CD14-positive monocyte (primary cell): ENCODE measurements at regions not wholly inside any gene's neighbourhood (a gene's known extent, or its start where the extent isn't known, plus 50 kb on each side); places are given as distances from the start of the nearest gene placed in this dataset.

Experiments
- DNase-seq, 3 donors: peaks; one replicate each; pipeline ENCODE4 v3.0.0-alpha.2; 2011 to 2022
- H2AFZ ChIP-seq: 2 replicates; pipeline ENCODE4 v1.6.0; 2012; ENCODE audit warnings: mild to moderate bottlenecking, low read depth, low read length, inconsistent platforms; ENCODE audit not compliant: insufficient read depth, poor library complexity, severe bottlenecking
- H3K27ac ChIP-seq, 2 donors: 1 replicate in 1 of 2; 2 replicates in 1 of 2; pipeline ENCODE4 v1.5.1; 2012 to 2013; ENCODE audit warnings: low read length in 2 of 2, control low read depth in 1 of 2, inconsistent platforms in 1 of 2, low read depth in 1 of 2, mild to moderate bottlenecking in 1 of 2
- H3K27me3 ChIP-seq, 2 donors: one replicate each; pipeline versions ENCODE4 v1.6.0 to v1.6.1; 2011 to 2013; ENCODE audit warnings: low read length in 2 of 2; ENCODE audit not compliant: control insufficient read depth in 2 of 2, insufficient read depth in 2 of 2
- H3K36me3 ChIP-seq, 2 donors: replicated peaks in 1 of 2; 1 replicate in 1 of 2; 2 replicates in 1 of 2; pipeline versions ENCODE4 v1.5.1 to v1.6.1; 2012 to 2013; ENCODE audit warnings: low read length in 2 of 2, control low read depth in 1 of 2, inconsistent platforms in 1 of 2, mild to moderate bottlenecking in 1 of 2; ENCODE audit not compliant: insufficient read depth in 2 of 2, control insufficient read depth in 1 of 2
- H3K4me1 ChIP-seq, 2 donors: 1 replicate in 1 of 2; 2 replicates in 1 of 2; pipeline versions ENCODE4 v1.5.1 to v1.6.1; 2012 to 2013; ENCODE audit warnings: low read length in 2 of 2, control low read depth in 1 of 2, inconsistent platforms in 1 of 2, mild to moderate bottlenecking in 1 of 2, moderate library complexity in 1 of 2; ENCODE audit not compliant: insufficient read depth in 2 of 2, control insufficient read depth in 1 of 2
- H3K4me2 ChIP-seq: replicated peaks from 2 replicates; pipeline ENCODE3; 2012; ENCODE audit warnings: low read length, moderate library complexity, mild to moderate bottlenecking; ENCODE audit not compliant: poor library complexity, severe bottlenecking; ENCODE audit errors: extremely low read depth
- H3K4me3 ChIP-seq, 3 experiments: fragments of 200-600 bp in 1 of 3; sonication (generic) in 1 of 3; replicated peaks in 1 of 3; 1 replicate in 2 of 3; 2 replicates in 1 of 3; pipeline ENCODE4 v1.5.1; 2011 to 2013; ENCODE audit warnings: low read length in 3 of 3, mild to moderate bottlenecking in 3 of 3, control low read depth in 2 of 3, low read depth in 2 of 3, inconsistent platforms in 1 of 3, moderate library complexity in 1 of 3
- H3K79me2 ChIP-seq: 2 replicates; pipeline ENCODE4 v1.6.0; 2012; ENCODE audit warnings: mild to moderate bottlenecking, control low read depth, inconsistent platforms, low read length, moderate library complexity; ENCODE audit not compliant: insufficient read depth
- H3K9ac ChIP-seq: 2 replicates; pipeline ENCODE4 v1.6.0; 2017; ENCODE audit warnings: low read length, mild to moderate bottlenecking; ENCODE audit not compliant: insufficient read depth, poor library complexity, severe bottlenecking
- H3K9me3 ChIP-seq, 2 donors: replicated peaks in 1 of 2; 1 replicate in 1 of 2; 2 replicates in 1 of 2; pipeline versions ENCODE4 v1.5.1 to v1.6.1; 2012 to 2013; ENCODE audit warnings: low read length in 2 of 2, control low read depth in 1 of 2; ENCODE audit not compliant: control insufficient read depth in 1 of 2, insufficient read depth in 1 of 2
- H4K20me1 ChIP-seq: 2 replicates; pipeline ENCODE4 v1.6.0; 2012; ENCODE audit warnings: mild to moderate bottlenecking, low read length, control low read depth, moderate library complexity; ENCODE audit not compliant: insufficient read depth
- H3K27ac Mint-ChIP-seq, 7 donors: one replicate each; pipeline ENCODE4 v1.8.0; 2020; ENCODE audit warnings: mild to moderate bottlenecking in 7 of 7, mixed read lengths in 7 of 7, moderate library complexity in 6 of 7, inconsistent platforms in 2 of 7
- H3K27me3 Mint-ChIP-seq, 3 donors: one replicate each; pipeline ENCODE4 v1.8.0; 2021 to 2022; ENCODE audit warnings: low read depth in 3 of 3, mild to moderate bottlenecking in 3 of 3, mixed read lengths in 3 of 3, moderate library complexity in 3 of 3, inconsistent platforms in 1 of 3
- H3K36me3 Mint-ChIP-seq, 2 donors: one replicate each; pipeline ENCODE4 v1.8.0; 2020; ENCODE audit warnings: mixed read lengths in 2 of 2, inconsistent platforms in 1 of 2, mild to moderate bottlenecking in 1 of 2
- H3K4me1 Mint-ChIP-seq: one replicate; pipeline ENCODE4 v1.8.0; 2020; ENCODE audit warnings: mild to moderate bottlenecking, mixed read lengths
- H3K4me3 Mint-ChIP-seq, 2 donors: one replicate each; pipeline ENCODE4 v1.8.0; 2020; ENCODE audit warnings: mild to moderate bottlenecking in 2 of 2, mixed read lengths in 2 of 2, moderate library complexity in 1 of 2
- H3K9me3 Mint-ChIP-seq, 7 donors: one replicate each; pipeline ENCODE4 v1.8.0; 2020 to 2022; ENCODE audit warnings: mixed read lengths in 7 of 7, mild to moderate bottlenecking in 6 of 7, moderate library complexity in 6 of 7, inconsistent platforms in 2 of 7
- CTCF ChIP-seq: fragments of 200-600 bp; IDR thresholded peaks from one replicate; pipeline ENCODE4 v1.8.0; 2022; ENCODE audit warnings: antibody characterized with exemption, mild to moderate bottlenecking
- WGBS: methylation state at CpG from one replicate; pipeline ENCODE4 v1.1.5; 2013; ENCODE audit warnings: missing lambda C conversion rate; ENCODE audit not compliant: insufficient coverage; 5-methylcytosine and 5-hydroxymethylcytosine counted together
- intact Hi-C, 2 donors: fragments of 100-400 bp; cut with micrococcal nuclease; formaldehyde crosslinking; loops; one replicate each; pipeline versions ENCODE4 v1.15.0 to v1.15.1; 2023

GRCh38 chr6:22146678-22146930 is 150.2 kb downstream of the PRL start:
- Histone ChIP-seq H3K4me2 (peak overlapping the region; percentile 59), H4K20me1 (no peaks in the 10 kb centered on the region), H3K4me3 (peak overlapping the region in 1 of 3 experiments; percentile 34), H3K36me3 (no peaks in the 10 kb centered on the region), H3K9me3 (no peaks in the 10 kb centered on the region), H3K79me2 (no peaks in the 10 kb centered on the region), H3K27me3 (peaks cover 0 to 4% of the 10 kb centered on the region in 2 donors), H3K27ac (no peak overlapping the region), H3K4me1 (peaks cover 11 to 12% of the 10 kb centered on the region in 2 donors), H2AFZ (peak overlapping the region; percentile 62), H3K9ac (no peak overlapping the region)
- H3K9me3 Mint-ChIP-seq, result peaks cover 0 to 8% (median 0%) of the 10 kb centered on the region in 7 donors
- no peaks in the 10 kb centered on the region for H3K36me3 Mint-ChIP-seq
- peak overlapping the region; percentile 52 to 90 for H3K4me3 Mint-ChIP-seq
- 91% methylated on average over 7 of the region's 17 CpGs for WGBS
- H3K27me3 Mint-ChIP-seq, result peaks cover 6 to 18% (median 18%) of the 10 kb centered on the region in 3 donors
- TF ChIP-seq CTCF, result no peak
- intact Hi-C loops, result no loop called here
- peaks cover 18% of the 10 kb centered on the region for H3K4me1 Mint-ChIP-seq
- no peak for DNase-seq
- peak overlapping the region in 2 of 7 donors; percentile 56 to 65 for H3K27ac Mint-ChIP-seq

GRCh38 chr6:22146931-22147701 is 149.7 kb downstream of the PRL start:
- H3K9me3 ChIP-seq, result no peaks in the 10 kb centered on the region
- H3K79me2 ChIP-seq, result no peaks in the 10 kb centered on the region
- Mint-ChIP-seq H3K27me3 (peaks cover 6 to 18% (median 18%) of the 10 kb centered on the region in 3 donors), H3K36me3 (no peaks in the 10 kb centered on the region), H3K9me3 (peaks cover 0 to 8% (median 0%) of the 10 kb centered on the region in 7 donors), H3K4me3 (peak overlapping the region; percentile 52 to 90), H3K4me1 (peaks cover 18% of the 10 kb centered on the region), H3K27ac (peak overlapping the region in 2 of 7 donors; percentile 56 to 65)
- no peak for TF ChIP-seq CTCF
- H3K27ac ChIP-seq, result no peak overlapping the region
- H2AFZ ChIP-seq, result peak overlapping the region; percentile 62
- no peaks in the 10 kb centered on the region for H4K20me1 ChIP-seq
- H3K9ac ChIP-seq, result no peak overlapping the region
- peak overlapping the region; percentile 59 for H3K4me2 ChIP-seq
- intact Hi-C loops, result loop anchor here in 1 of 2 donors (1.0 kb wide), 1 partner anchor 9 kb away; no protein-coding TSS in a partner anchor
- WGBS, result 24% methylated on average over 18 of the region's 22 CpGs
- peaks cover 0 to 4% of the 10 kb centered on the region in 2 donors for H3K27me3 ChIP-seq
- H3K4me3 ChIP-seq, result peak overlapping the region in 1 of 3 experiments; percentile 34
- H3K36me3 ChIP-seq, result no peaks in the 10 kb centered on the region
- H3K4me1 ChIP-seq, result peaks cover 11 to 12% of the 10 kb centered on the region in 2 donors
- DNase-seq, result peak; percentile 5 to 20 (median 12)
